ENCODE measurements at regions not wholly inside any gene's neighbourhood (a gene's known extent, or its start where the extent isn't known, plus 50 kb on each side); places are given as distances from the start of the nearest gene placed in this dataset.
A peak's percentile ranks its signal among the peaks of the same experiment; 100 is the strongest.

- DNase-seq = no peak
- H3K4me1 Mint-ChIP-seq (ENCODE audit: low read depth) = peaks cover 31% of the 10 kb centered on the region
- no peak overlapping the region for H3K4me3 Mint-ChIP-seq
- no peaks in the 10 kb centered on the region for H3K27me3 Mint-ChIP-seq
- H3K9me3 Mint-ChIP-seq = no peaks in the 10 kb centered on the region
- no peak overlapping the region for H3K27ac Mint-ChIP-seq
- H3K36me3 Mint-ChIP-seq (ENCODE audit: low read depth) = no peaks in the 10 kb centered on the region
Observed at GRCh38 chr17:77320044-77320440, 179.3 kb downstream of the SEC14L1 start.

DNA sequence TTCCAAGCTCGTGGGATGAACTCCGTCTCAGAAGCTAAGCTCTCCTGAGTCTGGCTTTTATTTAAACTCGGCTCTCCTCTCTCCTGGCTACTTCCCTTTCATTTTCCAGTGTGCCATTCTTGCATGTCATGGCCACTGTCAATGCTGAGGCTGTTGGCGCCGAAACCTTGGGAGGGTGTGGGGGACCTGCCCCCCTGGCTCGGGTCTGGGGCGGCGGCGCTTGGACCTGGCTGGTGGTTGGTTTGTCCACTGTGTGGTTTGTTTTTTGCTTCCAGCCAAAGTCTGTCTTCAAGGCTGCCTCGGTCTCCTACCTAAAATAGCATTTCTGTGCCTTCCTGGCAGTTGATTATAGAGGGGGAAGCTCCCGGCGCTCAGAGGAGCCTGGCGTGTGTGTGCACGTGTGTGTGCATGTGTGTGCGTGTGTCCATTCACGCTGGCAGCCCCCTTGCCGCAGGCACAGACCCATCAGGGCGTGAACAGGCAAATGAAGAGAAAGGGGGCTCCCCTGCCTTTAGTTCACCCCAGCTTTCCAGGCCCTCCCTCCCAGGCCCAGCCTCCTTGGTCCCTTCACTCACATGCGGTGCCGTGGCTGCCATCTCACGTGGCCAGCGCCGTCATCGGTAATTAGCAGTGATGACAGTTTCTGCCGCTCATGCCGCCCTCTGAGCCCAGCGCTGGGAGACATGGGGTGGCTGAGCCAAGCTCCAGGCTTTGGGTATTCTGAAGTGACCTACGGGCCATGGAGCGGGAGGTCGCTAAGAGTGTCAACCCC lies 179.9 kb downstream of the SEC14L1 start:
- Mint-ChIP-seq H3K27ac (no peak overlapping the region), H3K4me3 (no peak overlapping the region), H3K36me3 (ENCODE audit: low read depth) (no peaks in the 10 kb centered on the region), H3K4me1 (ENCODE audit: low read depth) (peaks cover 37% of the 10 kb centered on the region), H3K27me3 (no peaks in the 10 kb centered on the region), H3K9me3 (no peaks in the 10 kb centered on the region)
- DNase-seq = no peak

DNA sequence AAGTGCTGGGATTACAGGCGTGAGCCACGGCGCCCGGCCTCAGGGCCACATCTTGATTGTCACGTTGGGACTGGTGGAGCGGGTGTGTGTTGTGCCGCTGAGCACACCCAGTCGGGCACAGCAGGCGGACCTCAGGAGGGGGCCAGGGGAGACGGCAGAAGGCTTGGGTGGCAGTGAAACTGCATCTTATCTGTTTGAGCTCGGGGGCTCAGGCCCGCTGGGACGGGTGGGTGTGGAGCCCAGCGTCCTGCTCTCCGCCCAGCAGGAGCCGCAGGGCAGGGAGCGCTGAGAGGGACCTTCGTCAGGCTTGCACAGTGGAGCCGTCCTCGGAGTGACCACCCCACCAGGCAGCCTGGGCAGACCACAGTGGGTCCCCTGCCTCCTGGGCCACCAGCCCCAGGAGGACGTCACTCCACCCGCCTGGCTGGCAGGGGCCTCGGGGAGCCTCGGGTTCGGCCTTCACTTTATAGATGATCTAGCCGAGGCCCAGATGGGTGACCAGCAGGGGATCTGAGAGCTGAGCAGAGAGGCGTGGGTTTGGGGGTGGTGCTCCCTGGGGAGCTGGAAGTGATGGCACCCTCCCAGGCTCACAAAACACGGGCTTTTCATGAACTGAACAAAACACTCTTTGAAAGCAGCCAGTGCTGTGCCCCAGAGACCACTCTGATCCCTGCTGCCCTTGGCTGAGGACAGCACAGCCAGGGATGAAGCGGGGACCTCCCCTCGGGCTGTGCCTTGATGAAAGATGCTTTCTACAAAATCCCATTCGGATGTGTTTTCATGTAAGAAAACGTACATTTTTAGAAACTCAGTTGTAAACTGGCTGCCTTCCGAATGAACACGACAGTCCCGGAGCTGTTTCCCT lies 181.1 kb downstream of the SEC14L1 start:
- Mint-ChIP-seq H3K27me3 (no peaks in the 10 kb centered on the region), H3K27ac (no peak overlapping the region)
- DNase-seq = no peak

DNA sequence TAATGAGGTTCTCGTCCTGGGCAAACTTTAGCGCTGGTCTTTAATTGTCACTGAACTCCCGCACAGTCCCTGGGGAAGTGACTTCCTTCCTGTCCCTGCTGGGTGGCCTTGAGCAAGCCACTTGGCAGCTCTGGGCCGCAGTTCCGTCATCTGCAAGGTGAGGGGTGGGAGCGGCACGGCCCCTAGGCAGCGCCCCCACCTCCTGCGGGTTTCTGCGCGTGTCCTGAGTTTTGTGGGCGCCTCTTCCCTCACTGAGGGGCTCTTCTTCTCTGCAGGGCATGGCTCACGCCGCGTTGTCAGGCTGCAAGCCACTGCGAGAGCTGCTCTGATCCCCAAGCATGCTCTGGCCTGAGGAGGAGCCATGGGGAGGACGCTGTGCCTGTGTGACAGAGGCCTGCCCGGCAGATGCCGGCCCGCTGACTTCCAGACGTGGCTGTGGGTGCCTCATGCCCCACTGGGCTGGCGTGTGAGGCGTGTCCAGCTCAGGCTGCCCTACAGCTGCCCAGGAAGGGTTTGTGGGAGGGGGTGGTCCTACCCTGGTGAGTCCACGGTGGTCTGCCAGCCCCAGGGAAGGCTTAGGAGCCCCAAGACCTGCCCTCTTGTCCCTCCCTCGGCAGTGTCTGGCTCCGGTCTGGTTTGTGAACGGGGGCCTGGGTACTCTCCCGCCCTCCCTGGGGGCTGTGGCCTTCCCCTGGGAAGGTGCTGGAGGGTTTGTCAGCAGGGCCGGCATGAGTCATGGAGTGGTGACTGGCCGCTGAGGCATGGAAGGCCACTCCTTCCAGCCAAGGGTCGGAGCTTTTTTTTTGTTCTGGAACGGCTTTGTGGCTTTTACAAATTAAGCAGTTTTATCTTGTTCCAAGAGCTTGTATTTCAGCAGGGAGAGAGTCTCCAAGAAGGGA lies 182.0 kb downstream of the SEC14L1 start:
- H3K27ac Mint-ChIP-seq = no peak overlapping the region
- H3K9me3 Mint-ChIP-seq = no peaks in the 10 kb centered on the region
- H3K36me3 Mint-ChIP-seq (ENCODE audit: low read depth) = no peaks in the 10 kb centered on the region
- no peak overlapping the region for H3K4me3 Mint-ChIP-seq
- H3K27me3 Mint-ChIP-seq = no peaks in the 10 kb centered on the region
- H3K4me1 Mint-ChIP-seq (ENCODE audit: low read depth) = peaks cover 50% of the 10 kb centered on the region
- DNase-seq = no peak

More for the DNA sequence above, 181.1 kb downstream of the SEC14L1 start:
- Mint-ChIP-seq H3K9me3 (no peaks in the 10 kb centered on the region), H3K36me3 (ENCODE audit: low read depth) (no peaks in the 10 kb centered on the region), H3K4me1 (ENCODE audit: low read depth) (peaks cover 47% of the 10 kb centered on the region), H3K4me3 (no peak overlapping the region)

DNA sequence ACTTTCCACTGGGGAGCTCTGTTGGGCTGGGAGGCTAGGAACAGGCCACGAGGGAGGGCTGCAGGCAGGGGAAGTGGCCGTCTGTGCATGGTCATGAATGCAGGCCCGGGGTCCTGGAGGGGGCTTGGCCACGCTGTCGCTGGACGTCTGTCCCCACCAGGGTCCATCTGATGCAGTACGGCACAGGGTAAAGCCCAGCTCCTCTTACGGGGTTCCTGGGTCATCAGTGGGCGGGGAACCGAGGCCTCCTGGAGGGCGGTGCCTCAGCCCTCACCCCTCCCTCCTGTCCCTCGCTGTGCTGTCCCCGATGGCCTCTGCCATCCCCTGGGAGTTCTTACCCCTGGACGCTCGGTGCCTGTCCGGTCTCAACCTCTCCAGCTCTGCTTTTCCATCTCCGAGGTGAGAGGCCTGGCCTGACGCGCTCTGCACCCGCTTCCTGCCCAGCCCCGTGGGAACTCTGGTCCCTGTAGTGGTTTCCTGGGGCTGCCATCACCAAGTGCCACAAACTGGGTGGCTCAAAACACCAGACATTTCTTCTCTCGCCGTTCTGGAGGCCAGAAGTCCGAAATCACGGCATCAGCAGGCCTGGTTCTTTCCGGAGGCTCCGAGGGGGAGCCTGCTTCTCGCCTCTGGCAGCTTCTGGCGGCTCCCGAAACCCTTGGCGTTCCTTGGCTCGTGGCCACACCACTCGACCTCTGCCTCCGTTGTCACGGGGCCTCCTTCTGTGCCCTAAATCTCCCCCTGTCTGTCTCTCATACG lies 182.8 kb downstream of the SEC14L1 start:
- Mint-ChIP-seq H3K4me3 (no peak overlapping the region), H3K27ac (no peak overlapping the region), H3K4me1 (ENCODE audit: low read depth) (peaks cover 50% of the 10 kb centered on the region), H3K36me3 (ENCODE audit: low read depth) (no peaks in the 10 kb centered on the region), H3K9me3 (no peaks in the 10 kb centered on the region), H3K27me3 (no peaks in the 10 kb centered on the region)
- no peak for DNase-seq

GRCh38 chr17:77324227-77324626 lies 183.5 kb downstream of the SEC14L1 start:
- Mint-ChIP-seq H3K4me3 (no peak overlapping the region), H3K27ac (peak overlapping the region; percentile 87), H3K4me1 (ENCODE audit: low read depth) (peaks cover 45% of the 10 kb centered on the region), H3K27me3 (no peaks in the 10 kb centered on the region), H3K36me3 (ENCODE audit: low read depth) (no peaks in the 10 kb centered on the region), H3K9me3 (no peaks in the 10 kb centered on the region)
- no peak for DNase-seq

DNA sequence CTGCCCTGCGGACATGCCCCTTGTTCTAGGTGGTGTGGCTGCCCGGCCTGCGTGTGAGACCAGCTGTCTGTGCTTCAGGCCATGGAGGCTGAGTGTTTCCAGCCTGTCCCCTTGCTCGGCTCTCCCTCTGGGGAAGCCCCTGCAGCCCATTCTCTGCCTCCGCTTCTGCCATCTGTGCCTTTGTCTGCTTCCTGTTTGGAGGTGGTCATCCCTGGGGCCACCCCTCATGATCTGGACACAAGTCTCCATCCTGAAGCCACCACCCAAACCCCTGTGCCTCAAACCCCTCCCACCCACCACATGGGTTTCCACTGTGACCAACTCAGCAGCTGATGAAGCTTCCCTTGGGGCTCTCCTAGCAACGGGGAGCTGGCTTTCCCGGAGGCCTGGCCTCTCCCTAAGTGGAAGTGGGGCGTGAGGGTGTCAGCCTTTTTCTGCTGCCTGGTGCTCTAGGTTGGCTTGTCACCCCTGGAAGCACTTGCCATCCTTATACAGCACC lies 184.9 kb downstream of the SEC14L1 start:
- Mint-ChIP-seq H3K4me1 (ENCODE audit: low read depth) (peaks cover 34% of the 10 kb centered on the region), H3K4me3 (no peak overlapping the region), H3K27me3 (no peaks in the 10 kb centered on the region), H3K27ac (peak overlapping the region; percentile 87), H3K9me3 (no peaks in the 10 kb centered on the region), H3K36me3 (ENCODE audit: low read depth) (no peaks in the 10 kb centered on the region)
- peak; percentile 35 for DNase-seq

DNA sequence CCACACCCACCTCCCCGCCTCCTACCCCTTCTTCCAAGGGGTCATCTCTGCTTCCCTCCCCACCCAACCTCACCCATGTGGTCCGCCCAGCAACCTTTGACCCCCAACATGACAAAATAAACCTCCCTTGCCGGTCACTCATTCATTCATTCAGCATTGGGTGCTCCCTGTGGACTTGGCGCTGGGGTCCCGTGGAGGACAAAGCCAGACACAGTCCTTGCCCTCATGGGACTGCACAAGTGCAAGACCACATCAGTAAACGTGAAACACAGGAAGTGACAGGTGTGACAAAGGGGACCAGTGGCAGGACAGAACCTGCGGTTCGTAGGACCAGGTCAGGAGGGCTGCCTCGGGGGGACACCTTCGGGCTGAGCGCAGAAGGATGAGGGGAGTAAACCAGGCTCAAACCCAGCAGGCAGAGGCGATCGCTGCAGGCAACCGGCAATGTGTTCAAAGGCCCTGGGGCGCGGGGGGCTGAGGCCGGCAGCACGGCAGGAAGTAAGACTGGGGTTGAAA lies 185.4 kb downstream of the SEC14L1 start:
- no peak overlapping the region for H3K4me3 Mint-ChIP-seq
- H3K9me3 Mint-ChIP-seq = no peaks in the 10 kb centered on the region
- H3K27ac Mint-ChIP-seq = peak overlapping the region; percentile 18
- H3K4me1 Mint-ChIP-seq (ENCODE audit: low read depth) = peaks cover 35% of the 10 kb centered on the region
- H3K36me3 Mint-ChIP-seq (ENCODE audit: low read depth) = no peaks in the 10 kb centered on the region
- DNase-seq = peak; percentile 49
- H3K27me3 Mint-ChIP-seq = no peaks in the 10 kb centered on the region

GRCh38 chr17:77326636-77327035 lies 185.9 kb downstream of the SEC14L1 start:
- Mint-ChIP-seq H3K27ac (no peak overlapping the region), H3K27me3 (no peaks in the 10 kb centered on the region), H3K9me3 (no peaks in the 10 kb centered on the region), H3K4me3 (no peak overlapping the region), H3K4me1 (ENCODE audit: low read depth) (peaks cover 40% of the 10 kb centered on the region), H3K36me3 (ENCODE audit: low read depth) (no peaks in the 10 kb centered on the region)
- DNase-seq = no peak

- no peak for DNase-seq
- Mint-ChIP-seq H3K36me3 (ENCODE audit: low read depth) (no peaks in the 10 kb centered on the region), H3K4me3 (no peak overlapping the region), H3K27ac (no peak overlapping the region), H3K4me1 (ENCODE audit: low read depth) (peaks cover 46% of the 10 kb centered on the region), H3K27me3 (no peaks in the 10 kb centered on the region), H3K9me3 (no peaks in the 10 kb centered on the region)
Observed at GRCh38 chr17:77327181-77327565, 186.4 kb downstream of the SEC14L1 start.

- no peaks in the 10 kb centered on the region for H3K36me3 Mint-ChIP-seq (ENCODE audit: low read depth)
- no peak for DNase-seq
- H3K27me3 Mint-ChIP-seq = no peaks in the 10 kb centered on the region
- no peak overlapping the region for H3K27ac Mint-ChIP-seq
- no peaks in the 10 kb centered on the region for H3K9me3 Mint-ChIP-seq
- H3K4me3 Mint-ChIP-seq = no peak overlapping the region
- H3K4me1 Mint-ChIP-seq (ENCODE audit: low read depth) = peaks cover 52% of the 10 kb centered on the region
Observed at GRCh38 chr17:77327566-77328464, 187.0 kb downstream of the SEC14L1 start.

- Mint-ChIP-seq H3K27me3 (no peaks in the 10 kb centered on the region), H3K4me3 (no peak overlapping the region), H3K4me1 (ENCODE audit: low read depth) (peaks cover 58% of the 10 kb centered on the region), H3K36me3 (ENCODE audit: low read depth) (no peaks in the 10 kb centered on the region), H3K9me3 (no peaks in the 10 kb centered on the region), H3K27ac (no peak overlapping the region)
- no peak for DNase-seq
Observed at GRCh38 chr17:77328823-77329740, 188.3 kb downstream of the SEC14L1 start.

All from activated T-cell treated with anti-CD3 and anti-CD28 coated beads, Interleukin-2, amount 50 U/mL, for 24 hours (primary cell).